ENCODE measurements at regions not wholly inside any gene's neighbourhood (a gene's known extent, or its start where the extent isn't known, plus 50 kb on each side); places are given as distances from the start of the nearest gene placed in this dataset.

- no peak overlapping the region for H3K27ac ChIP-seq (ENCODE audit: extremely low read depth, low read depth, low read length)
- POLR2A ChIA-PET: no interaction called here
- CTCF ChIA-PET: no interaction called here
- no peaks in the 10 kb centered on the region for H3K9me3 ChIP-seq (ENCODE audit: control insufficient read depth, insufficient read depth, low read depth, low read length)
- H3K36me3 ChIP-seq (ENCODE audit: control insufficient read depth in 2 of 2, insufficient read depth in 1 of 2, low read length in 2 of 2): no peaks in the 10 kb centered on the region
- no peak overlapping the region for H3K4me3 ChIP-seq (ENCODE audit: low read depth, low read length)
- TF ChIP-seq ZNF121 (tag by site-specific recombination; IDR thresholded peaks at IDR 0.05) (no peak), ZNF660 (tag by site-specific recombination; IDR thresholded peaks at IDR 0.05) (no peak), ZNF76 (tag by site-specific recombination; IDR thresholded peaks at IDR 0.05; ENCODE audit: borderline replicate concordance, low read depth) (no peak), ZNF624 (tag by site-specific recombination; IDR thresholded peaks at IDR 0.05) (no peak), ZNF157 (tag by site-specific recombination; IDR thresholded peaks at IDR 0.05) (no peak), ZNF843 (tag by site-specific recombination; IDR thresholded peaks at IDR 0.05) (no peak), ZNF140 (tag by site-specific recombination; IDR thresholded peaks at IDR 0.05) (no peak), EGR2 (tag by site-specific recombination; IDR thresholded peaks at IDR 0.05; ENCODE audit: low read depth) (no peak), ZNF776 (tag by site-specific recombination; IDR thresholded peaks at IDR 0.05; ENCODE audit: borderline replicate concordance) (no peak), YY1 (tag by site-specific recombination; IDR thresholded peaks at IDR 0.05) (no peak), ZNF146 (tag by site-specific recombination; IDR thresholded peaks at IDR 0.05) (no peak), ZNF639 (tag by site-specific recombination; IDR thresholded peaks at IDR 0.05) (no peak), ZBTB6 (tag by site-specific recombination; IDR thresholded peaks at IDR 0.05) (no peak), MYNN (tag by site-specific recombination; IDR thresholded peaks at IDR 0.05; ENCODE audit: borderline replicate concordance) (no peak), WT1 (tag by site-specific recombination; IDR thresholded peaks at IDR 0.05) (no peak), SETDB1 (IDR thresholded peaks at IDR 0.05; ENCODE audit: insufficient read length, low read length) (no peak)
- no peaks in the 10 kb centered on the region for H3K4me1 ChIP-seq (ENCODE audit: control insufficient read depth, insufficient read depth, low read length)
Measured at GRCh38 chr16:35146031-35146710, 1686.8 kb downstream of the TP53TG3F start.

- no peak overlapping the region for H3K4me3 ChIP-seq (ENCODE audit: low read depth, low read length)
- TF ChIP-seq GLI4 (tag by site-specific recombination; IDR thresholded peaks at IDR 0.05) (no peak), ZNF48 (tag by site-specific recombination; IDR thresholded peaks at IDR 0.05) (no peak), ZIC2 (tag by site-specific recombination; IDR thresholded peaks at IDR 0.05) (no peak), ZXDB (tag by site-specific recombination; IDR thresholded peaks at IDR 0.05) (no peak), YY2 (tag by site-specific recombination; IDR thresholded peaks at IDR 0.05) (no peak), ZNF175 (tag by site-specific recombination; IDR thresholded peaks at IDR 0.05) (no peak), ZFHX2 (tag by site-specific recombination; conservative IDR thresholded peaks at IDR 0.05) (no peak), ZNF138 (tag by site-specific recombination; IDR thresholded peaks at IDR 0.05; ENCODE audit: borderline replicate concordance) (no peak), KLF7 (tag by site-specific recombination; IDR thresholded peaks at IDR 0.05; ENCODE audit: borderline replicate concordance) (no peak)
- H3K9me3 ChIP-seq (ENCODE audit: control insufficient read depth, insufficient read depth, low read depth, low read length): no peaks in the 10 kb centered on the region
- ChIA-PET CTCF (no interaction called here), POLR2A (no interaction called here)
- H3K27ac ChIP-seq (ENCODE audit: extremely low read depth, low read depth, low read length): no peak overlapping the region
- no peaks in the 10 kb centered on the region for H3K4me1 ChIP-seq (ENCODE audit: control insufficient read depth, insufficient read depth, low read length)
- H3K36me3 ChIP-seq (ENCODE audit: control insufficient read depth in 2 of 2, insufficient read depth in 1 of 2, low read length in 2 of 2): no peaks in the 10 kb centered on the region
Measured at GRCh38 chr16:35146723-35147458, 1687.5 kb downstream of the TP53TG3F start.
